Calu3 (cell line): ENCODE measurements at regions not wholly inside any gene's neighbourhood (a gene's known extent, or its start where the extent isn't known, plus 50 kb on each side); places are given as distances from the start of the nearest gene placed in this dataset.
"Not testable (repeated sequence)": the region's sequence is repeated elsewhere in the genome, so short reads cannot be mapped to it uniquely, and the experiment has no call there.

Experiments used
- BruUV-seq: library from RNA; stranded (reverse); fragments of 400-500 nt; replicated peaks from 2 replicates; lab custom pipeline; 2021; lab: Mats Ljungman, UMichigan
- CTCF ChIA-PET: fragments of 300-600 bp; sonication (Branson Sonifier 250); formaldehyde crosslinking; loops from one replicate; lab custom pipeline; 2022; ENCODE audit warnings: antibody characterized with exemption; lab: Charles Lee
- DNase-seq: peaks from one replicate; pipeline ENCODE4 v3.0.0; 2022
- H3K27ac Mint-ChIP-seq: one replicate; pipeline ENCODE4 v1.8.0; 2022; ENCODE audit warnings: mixed read lengths; ENCODE audit not compliant: unreplicated experiment
- H3K27me3 Mint-ChIP-seq: one replicate; pipeline ENCODE4 v1.8.0; 2022; ENCODE audit warnings: mixed read lengths; ENCODE audit not compliant: unreplicated experiment
- H3K36me3 Mint-ChIP-seq: one replicate; pipeline ENCODE4 v1.8.0; 2022; ENCODE audit warnings: mild to moderate bottlenecking, moderate library complexity, mixed read lengths; ENCODE audit not compliant: insufficient read depth, unreplicated experiment
- H3K4me1 Mint-ChIP-seq: one replicate; pipeline ENCODE4 v1.8.0; 2022; ENCODE audit warnings: mild to moderate bottlenecking, low read depth, mixed read lengths; ENCODE audit not compliant: unreplicated experiment
- H3K4me3 Mint-ChIP-seq: one replicate; pipeline ENCODE4 v1.8.0; 2022; ENCODE audit warnings: mild to moderate bottlenecking, low read depth, moderate library complexity, mixed read lengths; ENCODE audit not compliant: unreplicated experiment
- H3K9me3 Mint-ChIP-seq: one replicate; pipeline ENCODE4 v1.8.0; 2022; ENCODE audit warnings: low read depth, mixed read lengths; ENCODE audit not compliant: unreplicated experiment
- intact Hi-C: fragments of 100-400 bp; cut with micrococcal nuclease; formaldehyde crosslinking; loops from one replicate; pipeline ENCODE4 v1.10.0; 2022; ENCODE audit not compliant: unreplicated experiment
- TF ChIP-seq, protein P1 (sequence below): fragments of 200-600 bp; IDR thresholded peaks from one replicate; pipeline ENCODE4 v1.8.0; 2022; ENCODE audit warnings: antibody characterized with exemption; ENCODE audit not compliant: unreplicated experiment

GRCh38 chr21:14814991-14815390 is 249.8 kb downstream of the NRIP1 start:
- peaks cover 5% of the 10 kb centered on the region for H3K4me1 Mint-ChIP-seq
- BruUV-seq: no TSS peak
- no peak overlapping the region for H3K4me3 Mint-ChIP-seq
- CTCF ChIA-PET: no interaction called here
- no peaks in the 10 kb centered on the region for H3K27me3 Mint-ChIP-seq
- H3K36me3 Mint-ChIP-seq: no peaks in the 10 kb centered on the region
- no peak overlapping the region for H3K27ac Mint-ChIP-seq
- TF ChIP-seq, protein P1, sequence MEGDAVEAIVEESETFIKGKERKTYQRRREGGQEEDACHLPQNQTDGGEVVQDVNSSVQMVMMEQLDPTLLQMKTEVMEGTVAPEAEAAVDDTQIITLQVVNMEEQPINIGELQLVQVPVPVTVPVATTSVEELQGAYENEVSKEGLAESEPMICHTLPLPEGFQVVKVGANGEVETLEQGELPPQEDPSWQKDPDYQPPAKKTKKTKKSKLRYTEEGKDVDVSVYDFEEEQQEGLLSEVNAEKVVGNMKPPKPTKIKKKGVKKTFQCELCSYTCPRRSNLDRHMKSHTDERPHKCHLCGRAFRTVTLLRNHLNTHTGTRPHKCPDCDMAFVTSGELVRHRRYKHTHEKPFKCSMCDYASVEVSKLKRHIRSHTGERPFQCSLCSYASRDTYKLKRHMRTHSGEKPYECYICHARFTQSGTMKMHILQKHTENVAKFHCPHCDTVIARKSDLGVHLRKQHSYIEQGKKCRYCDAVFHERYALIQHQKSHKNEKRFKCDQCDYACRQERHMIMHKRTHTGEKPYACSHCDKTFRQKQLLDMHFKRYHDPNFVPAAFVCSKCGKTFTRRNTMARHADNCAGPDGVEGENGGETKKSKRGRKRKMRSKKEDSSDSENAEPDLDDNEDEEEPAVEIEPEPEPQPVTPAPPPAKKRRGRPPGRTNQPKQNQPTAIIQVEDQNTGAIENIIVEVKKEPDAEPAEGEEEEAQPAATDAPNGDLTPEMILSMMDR: no peak
- intact Hi-C loops: no loop called here
- no peak for DNase-seq
- H3K9me3 Mint-ChIP-seq: no peaks in the 10 kb centered on the region

DNA sequence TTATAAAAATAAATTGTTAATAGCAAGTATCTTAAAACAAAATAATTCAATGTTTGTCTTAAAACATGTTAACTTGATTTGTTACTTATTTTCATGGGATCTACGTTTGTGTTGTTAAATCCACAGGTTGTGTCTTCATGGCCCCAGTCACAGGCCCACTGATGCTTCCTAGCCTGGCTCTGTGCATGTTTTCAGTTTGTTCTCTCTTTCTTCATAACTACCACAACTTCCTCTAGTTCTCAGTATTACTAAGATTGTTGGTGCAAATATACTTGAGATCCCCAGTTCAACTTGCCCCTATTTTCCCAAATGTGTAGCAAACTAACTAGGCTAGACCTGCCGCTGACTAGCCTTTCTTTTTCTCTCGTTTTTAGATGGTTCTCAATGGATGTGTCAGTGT is 250.5 kb downstream of the NRIP1 start:
- DNase-seq: no peak
- Mint-ChIP-seq H3K27me3 (no peaks in the 10 kb centered on the region), H3K4me3 (no peak overlapping the region), H3K27ac (no peak overlapping the region), H3K9me3 (no peaks in the 10 kb centered on the region), H3K36me3 (no peaks in the 10 kb centered on the region), H3K4me1 (peaks cover 7% of the 10 kb centered on the region)
- intact Hi-C loops: no loop called here
- CTCF ChIA-PET: no interaction called here
- no TSS peak for BruUV-seq
- TF ChIP-seq, protein P1: no peak

DNA sequence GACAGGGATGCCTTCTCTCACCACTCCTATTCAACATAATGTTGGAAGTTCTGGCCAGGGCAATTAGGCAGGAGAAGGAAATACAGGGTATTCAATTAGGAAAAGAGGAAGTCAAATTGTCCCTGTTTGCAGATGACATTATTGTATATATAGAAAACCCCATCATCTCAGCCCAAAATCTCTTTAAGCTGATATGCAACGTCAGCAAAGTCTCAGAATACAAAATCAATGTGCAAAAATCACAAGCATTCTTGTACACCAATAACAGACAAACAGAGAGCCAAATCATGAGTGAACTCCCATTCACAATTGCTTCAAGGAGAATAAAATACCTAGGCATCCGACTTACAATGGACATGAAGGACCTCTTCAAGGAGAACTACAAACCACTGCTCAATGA is 258.1 kb upstream of the SAMSN1 start:
- DNase-seq, BruUV-seq, H3K4me1 Mint-ChIP-seq, CTCF ChIA-PET, H3K36me3 Mint-ChIP-seq, H3K27me3 Mint-ChIP-seq, intact Hi-C loops, H3K27ac Mint-ChIP-seq, H3K4me3 Mint-ChIP-seq, H3K9me3 Mint-ChIP-seq: not testable (repeated sequence)

GRCh38 chr21:14797543-14797942 is 251.4 kb upstream of the SAMSN1 start:
- no peaks in the 10 kb centered on the region for H3K36me3 Mint-ChIP-seq
- no peak overlapping the region for H3K4me3 Mint-ChIP-seq
- CTCF ChIA-PET: interaction anchor here (0.6 kb wide), 1 partner anchor 60 kb away, joined by 3 read pairs; no protein-coding TSS in a partner anchor
- no peak for DNase-seq
- H3K27me3 Mint-ChIP-seq: no peaks in the 10 kb centered on the region
- H3K9me3 Mint-ChIP-seq: peaks cover 7% of the 10 kb centered on the region
- no TSS peak for BruUV-seq
- intact Hi-C loops: no loop called here
- TF ChIP-seq, protein P1: no peak
- no peaks in the 10 kb centered on the region for H3K4me1 Mint-ChIP-seq
- no peak overlapping the region for H3K27ac Mint-ChIP-seq

GRCh38 chr21:14787312-14787711 is 241.2 kb upstream of the SAMSN1 start:
- CTCF ChIA-PET: no interaction called here
- Mint-ChIP-seq H3K27me3 (no peaks in the 10 kb centered on the region), H3K4me1 (no peaks in the 10 kb centered on the region), H3K4me3 (no peak overlapping the region), H3K36me3 (no peaks in the 10 kb centered on the region), H3K9me3 (no peaks in the 10 kb centered on the region), H3K27ac (no peak overlapping the region)
- intact Hi-C loops: no loop called here
- TF ChIP-seq, protein P1: no peak
- no peak for DNase-seq
- BruUV-seq: no TSS peak
